Testis (tissue), 2 donors: ENCODE measurements at regions not wholly inside any gene's neighbourhood (a gene's known extent, or its start where the extent isn't known, plus 50 kb on each side); places are given as distances from the start of the nearest gene placed in this dataset.

ENCODE experiments used
- DNase-seq: peaks from one replicate; pipeline ENCODE4 v3.0.0-alpha.2; 2019
- H3K27ac ChIP-seq, 2 donors: fragments of 200-600 bp; sonication (generic); one replicate each; pipeline ENCODE4 v1.5.1; 2019
- H3K27me3 ChIP-seq: fragments of 200-600 bp; sonication (generic); one replicate; pipeline ENCODE4 v1.5.1; 2019
- H3K36me3 ChIP-seq: fragments of 200-600 bp; sonication (generic); one replicate; pipeline ENCODE4 v1.5.1; 2017; ENCODE audit warnings: low read depth; ENCODE audit errors: missing control alignments
- H3K4me1 ChIP-seq: fragments of 200-600 bp; sonication (generic); one replicate; pipeline ENCODE4 v1.5.1; 2019
- H3K4me3 ChIP-seq, 2 donors: fragments of 200-600 bp; sonication (generic); one replicate each; pipeline ENCODE4 v1.5.1; 2017 to 2019
- H3K9me3 ChIP-seq: fragments of 200-600 bp; sonication (generic); one replicate; pipeline ENCODE4 v1.5.1; 2017
- POLR2A ChIP-seq: fragments of 450-650 bp; IDR thresholded peaks from one replicate; pipeline ENCODE4 v1.6.1; 2017; ENCODE audit warnings: antibody characterized with exemption, mild to moderate bottlenecking, moderate library complexity
- WGBS, 2 donors: methylation state at CpG; one replicate each; pipeline ENCODE4 v1.1.5; 2018; 5-methylcytosine and 5-hydroxymethylcytosine counted together
- intact Hi-C: fragments of 100-400 bp; cut with DNase I; formaldehyde crosslinking; loops from one replicate; pipeline ENCODE4 v1.15.1; 2023; ENCODE audit warnings: low total_unique reads
- TF ChIP-seq, protein P1 (sequence below), 3 experiments: fragments of 450-650 bp in 2 of 3; fragments of 200-600 bp in 1 of 3; sonication (generic) in 1 of 3; IDR thresholded peaks; one replicate each; pipeline ENCODE4 v1.5.1; 2016 to 2019; ENCODE audit warnings: antibody characterized with exemption in 3 of 3, mild to moderate bottlenecking in 2 of 3, moderate library complexity in 1 of 3

DNA sequence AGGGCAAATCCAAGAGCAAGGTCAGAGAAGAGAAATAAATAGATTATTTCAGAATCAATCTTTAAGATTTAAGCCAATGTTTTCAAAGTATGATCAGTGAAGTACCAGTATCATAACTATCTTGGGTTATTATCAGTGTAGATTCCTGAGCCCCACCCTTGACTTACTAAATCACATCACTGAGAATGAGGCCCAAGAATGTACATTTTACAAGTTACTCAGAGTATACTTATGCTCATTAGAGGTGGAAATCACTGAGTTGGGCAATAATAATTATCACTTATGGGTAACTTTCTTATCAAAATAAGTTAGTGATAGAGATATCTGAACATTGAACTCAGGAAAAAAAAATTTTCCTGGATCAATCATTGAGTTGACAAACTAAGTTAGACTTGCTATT, 121.6 kb upstream of the NOCT start:
- no peaks in the 10 kb centered on the region for H3K4me1 ChIP-seq
- no peaks in the 10 kb centered on the region for H3K9me3 ChIP-seq
- no peak for DNase-seq
- no peaks in the 10 kb centered on the region for H3K27me3 ChIP-seq
- no peak overlapping the region for H3K27ac ChIP-seq
- intact Hi-C loops: no loop called here
- H3K36me3 ChIP-seq: no peaks in the 10 kb centered on the region
- TF ChIP-seq POLR2A: no peak
- TF ChIP-seq, protein P1, sequence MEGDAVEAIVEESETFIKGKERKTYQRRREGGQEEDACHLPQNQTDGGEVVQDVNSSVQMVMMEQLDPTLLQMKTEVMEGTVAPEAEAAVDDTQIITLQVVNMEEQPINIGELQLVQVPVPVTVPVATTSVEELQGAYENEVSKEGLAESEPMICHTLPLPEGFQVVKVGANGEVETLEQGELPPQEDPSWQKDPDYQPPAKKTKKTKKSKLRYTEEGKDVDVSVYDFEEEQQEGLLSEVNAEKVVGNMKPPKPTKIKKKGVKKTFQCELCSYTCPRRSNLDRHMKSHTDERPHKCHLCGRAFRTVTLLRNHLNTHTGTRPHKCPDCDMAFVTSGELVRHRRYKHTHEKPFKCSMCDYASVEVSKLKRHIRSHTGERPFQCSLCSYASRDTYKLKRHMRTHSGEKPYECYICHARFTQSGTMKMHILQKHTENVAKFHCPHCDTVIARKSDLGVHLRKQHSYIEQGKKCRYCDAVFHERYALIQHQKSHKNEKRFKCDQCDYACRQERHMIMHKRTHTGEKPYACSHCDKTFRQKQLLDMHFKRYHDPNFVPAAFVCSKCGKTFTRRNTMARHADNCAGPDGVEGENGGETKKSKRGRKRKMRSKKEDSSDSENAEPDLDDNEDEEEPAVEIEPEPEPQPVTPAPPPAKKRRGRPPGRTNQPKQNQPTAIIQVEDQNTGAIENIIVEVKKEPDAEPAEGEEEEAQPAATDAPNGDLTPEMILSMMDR (IDR thresholded peaks at IDR 0.05): no peak
- H3K4me3 ChIP-seq: no peak overlapping the region

DNA sequence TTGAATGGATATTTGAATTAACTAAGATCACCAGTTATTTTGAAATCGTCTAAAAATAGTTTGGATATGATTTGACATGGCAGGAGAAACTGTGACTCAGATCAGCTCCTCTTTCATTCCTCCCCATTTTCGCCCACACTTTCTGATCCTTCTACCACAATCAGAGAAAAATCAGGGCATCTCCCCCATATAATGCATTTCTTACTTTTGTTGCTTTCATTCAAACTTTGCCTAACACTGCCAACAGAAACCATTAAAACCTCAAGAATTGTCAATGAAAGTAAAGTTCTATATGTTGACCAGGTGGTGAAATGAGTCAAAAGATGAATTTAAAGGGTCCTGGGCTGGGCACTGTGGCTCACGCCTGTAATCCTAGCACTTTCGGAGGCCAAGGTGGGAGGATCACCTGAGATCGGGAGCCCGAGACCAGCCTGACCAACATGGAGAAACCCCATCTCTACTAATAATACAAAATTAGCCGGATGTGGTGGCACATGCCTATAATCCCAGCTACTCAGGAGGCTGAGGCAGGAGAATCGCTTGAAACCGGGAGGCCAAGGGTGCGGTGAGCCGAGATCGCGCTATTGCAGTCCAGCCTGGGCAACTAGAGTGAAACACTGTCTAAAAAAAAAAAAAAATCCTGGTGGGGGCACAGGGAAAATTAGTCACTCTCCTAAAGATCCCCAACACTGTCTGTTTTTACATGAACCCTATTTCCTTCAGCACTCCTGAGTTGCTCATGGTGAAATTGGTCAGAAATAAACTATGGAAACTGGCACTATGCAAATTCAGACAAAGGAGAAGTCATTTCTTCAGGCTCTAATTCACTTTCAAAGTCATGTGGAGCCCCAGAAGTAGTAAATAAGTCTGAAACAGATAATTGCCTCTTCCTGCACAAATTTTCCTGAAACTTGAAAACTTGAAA, 122.8 kb upstream of the NOCT start:
- intact Hi-C loops: no loop called here
- Histone ChIP-seq H3K4me1 (no peaks in the 10 kb centered on the region), H3K27ac (no peak overlapping the region), H3K27me3 (no peaks in the 10 kb centered on the region), H3K36me3 (no peaks in the 10 kb centered on the region), H3K4me3 (no peak overlapping the region), H3K9me3 (no peaks in the 10 kb centered on the region)
- DNase-seq: no peak
- TF ChIP-seq POLR2A: no peak
- TF ChIP-seq, protein P1 (IDR thresholded peaks at IDR 0.05): no peak
- WGBS, 2 donors: 94 to 97% methylated on average over 13 of the region's 13 CpGs

DNA sequence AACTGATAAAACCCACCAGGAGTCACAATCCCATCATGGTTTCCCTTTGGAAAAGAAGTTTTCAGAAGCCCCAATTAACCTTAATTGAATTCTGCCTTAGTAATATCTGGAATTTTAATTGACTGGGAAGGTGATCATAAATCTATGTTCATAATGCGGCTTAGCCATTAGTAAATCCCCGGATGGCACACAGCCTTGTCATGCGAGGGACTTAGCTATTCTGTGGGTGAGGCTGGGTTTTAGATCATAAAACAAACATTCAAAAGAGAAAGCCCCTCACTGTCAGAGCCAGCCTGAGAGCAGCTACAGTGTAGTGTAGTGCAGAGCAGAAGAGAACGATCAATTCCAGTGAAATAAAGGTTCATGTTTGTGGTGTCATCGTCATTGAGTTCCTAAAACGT, 124.0 kb upstream of the NOCT start:
- intact Hi-C loops: no loop called here
- Histone ChIP-seq H3K36me3 (no peaks in the 10 kb centered on the region), H3K4me3 (no peak overlapping the region), H3K9me3 (no peaks in the 10 kb centered on the region), H3K27ac (no peak overlapping the region), H3K4me1 (no peaks in the 10 kb centered on the region), H3K27me3 (no peaks in the 10 kb centered on the region)
- no peak for DNase-seq
- 71 to 72% methylated on average over 6 of the region's 6 CpGs for WGBS, 2 donors
- no peak for TF ChIP-seq POLR2A
- TF ChIP-seq, protein P1 (IDR thresholded peaks at IDR 0.05): no peak

DNA sequence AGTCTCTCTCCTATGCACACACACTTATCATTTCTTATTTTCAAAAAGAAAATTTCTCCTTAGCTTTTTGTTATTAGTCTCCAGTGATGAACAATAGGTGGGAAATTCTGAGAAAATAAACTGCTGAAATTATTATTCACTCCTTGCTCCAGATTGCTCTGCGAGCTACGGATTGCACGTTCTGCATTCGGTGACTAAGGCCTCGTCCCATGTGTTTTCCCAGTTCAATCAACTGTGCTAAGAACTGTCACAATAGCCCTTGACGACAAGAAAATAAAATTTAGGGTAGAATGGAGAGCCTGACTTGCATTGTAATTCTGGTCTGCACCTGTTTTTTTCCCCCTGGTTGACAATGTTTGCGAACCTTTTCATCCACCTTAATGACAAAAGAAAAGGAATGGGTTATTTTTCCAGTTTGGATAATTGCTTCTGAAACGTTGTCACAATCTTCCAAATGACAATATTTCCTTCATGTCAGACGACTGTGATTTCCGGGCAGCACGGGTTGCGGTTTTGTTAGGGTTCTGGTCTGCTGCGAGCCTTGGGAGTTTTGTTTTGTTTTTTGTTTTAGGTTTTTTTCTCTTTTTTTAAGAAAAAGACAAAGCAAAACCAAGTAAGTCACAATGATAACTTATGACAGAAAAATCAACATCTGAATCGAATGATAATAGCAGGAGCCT, 124.5 kb upstream of the NOCT start:
- WGBS, 2 donors: 72 to 74% methylated on average over 14 of the region's 14 CpGs
- DNase-seq: no peak
- H3K27ac ChIP-seq: no peak overlapping the region
- H3K4me1 ChIP-seq: no peaks in the 10 kb centered on the region
- no peaks in the 10 kb centered on the region for H3K9me3 ChIP-seq
- no peaks in the 10 kb centered on the region for H3K27me3 ChIP-seq
- H3K4me3 ChIP-seq: no peak overlapping the region
- TF ChIP-seq, protein P1 (IDR thresholded peaks at IDR 0.05): no peak
- no peak for TF ChIP-seq POLR2A
- intact Hi-C loops: no loop called here
- H3K36me3 ChIP-seq: no peaks in the 10 kb centered on the region
